ENCODE measurements at regions not wholly inside any gene's neighbourhood (a gene's known extent, or its start where the extent isn't known, plus 50 kb on each side); places are given as distances from the start of the nearest gene placed in this dataset.

DNA sequence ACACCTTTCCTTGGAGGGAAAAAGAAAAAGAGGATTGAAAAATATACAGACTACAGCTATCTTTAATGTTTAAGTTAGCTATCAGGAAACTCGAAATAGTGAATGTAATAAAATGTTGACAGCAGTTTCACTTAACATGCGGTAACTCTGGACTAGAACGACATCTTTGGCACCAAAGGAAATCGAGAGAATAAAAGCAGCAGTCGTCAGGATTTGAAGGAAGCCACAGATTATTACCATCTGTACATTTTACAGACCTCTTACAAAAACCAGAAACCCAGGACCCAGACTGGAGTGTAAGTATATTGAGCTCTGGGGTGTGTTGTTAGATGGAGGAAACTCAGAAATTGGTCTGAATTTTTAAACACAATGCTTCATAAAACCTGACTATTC is 51.6 kb upstream of the STOX2 start:
- no peak overlapping the region for H3K4me3 ChIP-seq (ENCODE audit: low read length)
- H3K4me1 ChIP-seq (ENCODE audit: control insufficient read depth, insufficient read depth, low read length) = no peaks in the 10 kb centered on the region
- no peaks in the 10 kb centered on the region for H3K36me3 ChIP-seq (ENCODE audit: control insufficient read depth, insufficient read depth, low read length, severe bottlenecking)
- H3K27me3 ChIP-seq (replicated peaks; ENCODE audit: control insufficient read depth, insufficient read depth, low read length) = peaks cover 6% of the 10 kb centered on the region
- no peak overlapping the region for H3K9ac ChIP-seq (ENCODE audit: low read length)
- DNase-seq (ENCODE audit: low read depth) = no peak
- no peaks in the 10 kb centered on the region for H3K9me3 ChIP-seq (ENCODE audit: control insufficient read depth, low read length)

Measured in adipocyte (in vitro differentiated cells).